ENCODE measurements at regions not wholly inside any gene's neighbourhood (a gene's known extent, or its start where the extent isn't known, plus 50 kb on each side); places are given as distances from the start of the nearest gene placed in this dataset.

GRCh38 chr5:50967563-50968355, 301.3 kb downstream of the PARP8 start:
- TF ChIP-seq CTCF (IDR thresholded peaks at IDR 0.05) (no peak), ZFX (IDR thresholded peaks at IDR 0.05; ENCODE audit: borderline replicate concordance) (no peak)
